HEK293 (cell line): ENCODE measurements at regions not wholly inside any gene's neighbourhood (a gene's known extent, or its start where the extent isn't known, plus 50 kb on each side); places are given as distances from the start of the nearest gene placed in this dataset.
A peak's percentile ranks its signal among the peaks of the same experiment; 100 is the strongest.

Experiments used
- HOXC10 ChIP-seq: sonication (generic); formaldehyde crosslinking; IDR thresholded peaks from 2 replicates; pipeline ENCODE4 v1.8.1; 2023; ENCODE audit warnings: mild to moderate bottlenecking, missing genetic modification reagents
- HOXD13 ChIP-seq: sonication (generic); formaldehyde crosslinking; IDR thresholded peaks from 2 replicates; pipeline ENCODE4 v1.8.0; 2022; ENCODE audit warnings: missing genetic modification reagents, borderline replicate concordance
- KLF8 ChIP-seq: fragments of 450-650 bp; formaldehyde crosslinking; IDR thresholded peaks from 2 replicates; pipeline ENCODE4 v1.5.1; 2016; ENCODE audit warnings: missing biosample characterization, missing genetic modification characterization
- MYNN ChIP-seq: fragments of 450-650 bp; formaldehyde crosslinking; IDR thresholded peaks from 2 replicates; pipeline ENCODE4 v1.5.1; 2016; ENCODE audit warnings: missing biosample characterization, missing genetic modification characterization, borderline replicate concordance
- MZF1 ChIP-seq: fragments of 450-650 bp; formaldehyde crosslinking; IDR thresholded peaks from 2 replicates; pipeline ENCODE4 v1.5.1; 2017; ENCODE audit warnings: missing biosample characterization, missing genetic modification characterization, borderline replicate concordance
- OSR2 ChIP-seq: fragments of 450-650 bp; formaldehyde crosslinking; IDR thresholded peaks from 2 replicates; pipeline ENCODE4 v1.5.1; 2016; ENCODE audit warnings: missing biosample characterization, missing genetic modification characterization
- OVOL3 ChIP-seq: fragments of 450-650 bp; formaldehyde crosslinking; IDR thresholded peaks from 2 replicates; pipeline ENCODE4 v1.5.1; 2016; ENCODE audit warnings: missing biosample characterization, missing genetic modification characterization
- SCRT2 ChIP-seq: fragments of 450-650 bp; formaldehyde crosslinking; IDR thresholded peaks from 2 replicates; pipeline ENCODE4 v1.5.1; 2016; ENCODE audit warnings: missing biosample characterization, missing genetic modification characterization
- SP3 ChIP-seq: fragments of 450-650 bp; formaldehyde crosslinking; IDR thresholded peaks from 2 replicates; pipeline ENCODE4 v1.5.1; 2016; ENCODE audit warnings: missing biosample characterization, missing genetic modification characterization
- ZBTB21 ChIP-seq: fragments of 450-650 bp; formaldehyde crosslinking; IDR thresholded peaks from 2 replicates; pipeline ENCODE4 v1.5.1; 2017; ENCODE audit warnings: missing biosample characterization, missing genetic modification characterization
- ZFP37 ChIP-seq: fragments of 450-650 bp; formaldehyde crosslinking; IDR thresholded peaks from 2 replicates; pipeline ENCODE4 v1.5.1; 2016; ENCODE audit warnings: missing biosample characterization, missing genetic modification characterization
- ZNF133 ChIP-seq: fragments of 450-650 bp; formaldehyde crosslinking; IDR thresholded peaks from 2 replicates; pipeline ENCODE4 v1.5.1; 2016; ENCODE audit warnings: missing biosample characterization, missing genetic modification characterization
- ZNF138 ChIP-seq: fragments of 450-650 bp; formaldehyde crosslinking; IDR thresholded peaks from 2 replicates; pipeline ENCODE4 v1.5.1; 2016; ENCODE audit warnings: missing biosample characterization, missing genetic modification characterization, borderline replicate concordance
- ZNF16 ChIP-seq: fragments of 450-650 bp; formaldehyde crosslinking; IDR thresholded peaks from 2 replicates; pipeline ENCODE4 v1.5.1; 2016; ENCODE audit warnings: low read depth, missing biosample characterization, missing genetic modification characterization
- ZNF169 ChIP-seq: fragments of 450-650 bp; formaldehyde crosslinking; IDR thresholded peaks from 2 replicates; pipeline ENCODE4 v1.5.1; 2016; ENCODE audit warnings: missing biosample characterization, missing genetic modification characterization
- ZNF175 ChIP-seq: fragments of 450-650 bp; formaldehyde crosslinking; IDR thresholded peaks from 2 replicates; pipeline ENCODE4 v1.5.1; 2016; ENCODE audit warnings: missing biosample characterization, missing genetic modification characterization
- ZNF184 ChIP-seq: fragments of 450-650 bp; IDR thresholded peaks from 2 replicates; pipeline ENCODE4 v1.5.1; 2018; ENCODE audit warnings: missing biosample characterization, mild to moderate bottlenecking, missing genetic modification characterization
- ZNF211 ChIP-seq: fragments of 450-650 bp; formaldehyde crosslinking; IDR thresholded peaks from 2 replicates; pipeline ENCODE4 v1.5.1; 2016; ENCODE audit warnings: low read depth, missing biosample characterization, missing genetic modification characterization
- ZNF214 ChIP-seq: fragments of 450-650 bp; formaldehyde crosslinking; IDR thresholded peaks from 2 replicates; pipeline ENCODE4 v1.5.1; 2017; ENCODE audit warnings: missing biosample characterization, mild to moderate bottlenecking, missing genetic modification characterization, borderline replicate concordance
- ZNF248 ChIP-seq: fragments of 450-650 bp; formaldehyde crosslinking; IDR thresholded peaks from 2 replicates; pipeline ENCODE4 v1.5.1; 2017; ENCODE audit warnings: missing biosample characterization, missing genetic modification characterization
- ZNF350 ChIP-seq: fragments of 450-650 bp; formaldehyde crosslinking; IDR thresholded peaks from 2 replicates; pipeline ENCODE4 v1.5.0; 2017; ENCODE audit warnings: missing biosample characterization, mild to moderate bottlenecking, missing genetic modification characterization
- ZNF404 ChIP-seq: fragments of 450-650 bp; formaldehyde crosslinking; IDR thresholded peaks from 2 replicates; pipeline ENCODE4 v1.5.1; 2017; ENCODE audit warnings: missing biosample characterization, missing genetic modification characterization
- ZNF548 ChIP-seq: fragments of 450-650 bp; formaldehyde crosslinking; IDR thresholded peaks from 2 replicates; pipeline ENCODE4 v1.5.1; 2016; ENCODE audit warnings: missing biosample characterization, missing genetic modification characterization
- ZNF561 ChIP-seq: fragments of 450-650 bp; IDR thresholded peaks from 2 replicates; pipeline ENCODE4 v1.5.1; 2018; ENCODE audit warnings: missing biosample characterization, missing genetic modification characterization, borderline replicate concordance
- ZNF600 ChIP-seq: fragments of 450-650 bp; formaldehyde crosslinking; IDR thresholded peaks from 2 replicates; pipeline ENCODE4 v1.5.1; 2016; ENCODE audit warnings: missing biosample characterization, missing genetic modification characterization
- ZNF670 ChIP-seq: fragments of 450-650 bp; formaldehyde crosslinking; IDR thresholded peaks from 2 replicates; pipeline ENCODE4 v1.5.1; 2016; ENCODE audit warnings: missing biosample characterization, missing genetic modification characterization, low read depth
- ZSCAN16 ChIP-seq: fragments of 450-650 bp; formaldehyde crosslinking; IDR thresholded peaks from 2 replicates; pipeline ENCODE4 v1.5.1; 2016; ENCODE audit warnings: missing biosample characterization, missing genetic modification characterization
- TF ChIP-seq, protein P1 (sequence below): fragments of 450-650 bp; formaldehyde crosslinking; IDR thresholded peaks from 2 replicates; pipeline ENCODE4 v1.5.1; 2016; ENCODE audit warnings: missing biosample characterization, missing genetic modification characterization
- TF ChIP-seq, protein P2 (sequence below): fragments of 450-650 bp; formaldehyde crosslinking; IDR thresholded peaks from 2 replicates; pipeline ENCODE4 v1.5.1; 2016; ENCODE audit warnings: missing biosample characterization, missing genetic modification characterization, borderline replicate concordance
- TF ChIP-seq, protein P3 (sequence below): fragments of 450-650 bp; formaldehyde crosslinking; IDR thresholded peaks from 2 replicates; pipeline ENCODE4 v1.5.1; 2016; ENCODE audit warnings: missing biosample characterization, missing genetic modification characterization
- TF ChIP-seq, protein P4 (sequence below): fragments of 450-650 bp; formaldehyde crosslinking; IDR thresholded peaks from 2 replicates; pipeline ENCODE4 v1.5.1; 2017; ENCODE audit warnings: missing biosample characterization, mild to moderate bottlenecking, missing genetic modification characterization, moderate library complexity
- TF ChIP-seq, protein P5 (sequence below): fragments of 450-650 bp; formaldehyde crosslinking; IDR thresholded peaks from 2 replicates; pipeline ENCODE4 v1.5.1; 2017; ENCODE audit warnings: missing biosample characterization, missing genetic modification characterization

DNA sequence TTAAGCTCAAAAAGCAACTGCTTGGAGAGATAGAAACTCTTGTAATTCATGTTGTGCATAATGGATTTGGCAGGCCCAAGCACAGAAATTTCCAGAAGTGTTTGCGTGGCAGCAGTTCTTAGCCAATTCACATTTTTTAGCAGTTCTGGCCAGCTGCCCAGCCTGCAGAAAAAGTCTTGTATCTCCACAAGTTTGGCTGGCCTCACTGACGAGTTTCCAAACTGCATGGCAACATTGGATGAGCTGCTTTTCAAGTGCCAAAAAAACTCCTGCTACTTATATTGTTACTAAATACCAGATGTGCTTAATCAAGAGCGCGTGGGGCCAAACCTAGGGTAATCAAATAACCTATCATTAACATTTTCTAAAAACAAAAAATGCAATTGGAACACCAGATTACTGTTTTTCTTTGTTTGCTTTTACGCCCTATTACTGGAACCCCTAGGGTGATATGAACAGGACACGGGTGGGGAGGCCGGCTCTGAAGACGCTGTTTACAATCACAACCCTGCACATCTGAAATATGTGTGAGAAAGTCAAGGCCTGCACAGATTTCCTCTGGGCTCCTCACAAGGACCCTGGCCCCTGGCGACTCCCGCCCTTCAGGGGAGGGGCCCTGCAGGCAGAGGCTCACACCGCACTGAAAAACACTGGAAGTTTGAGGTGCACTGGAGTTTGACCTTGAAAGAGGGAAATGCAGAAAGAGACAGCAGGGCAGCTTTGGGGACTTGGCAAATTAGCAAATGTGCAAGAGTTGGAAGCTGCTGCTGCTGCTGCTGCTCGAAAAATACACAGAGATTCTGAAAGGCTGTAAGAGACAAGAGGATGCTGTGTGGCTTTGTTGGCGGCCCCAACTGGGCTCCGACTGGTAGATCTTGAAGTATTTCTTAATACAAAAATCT, 55.2 kb upstream of the TARBP1 start (continued):
- TF ChIP-seq ZNF404 (tag by site-specific recombination) = 0 out of 2 replicates have a peak, but pooled peaks have one; percentile 53
- TF ChIP-seq OVOL3 (tag by site-specific recombination) = no peak
- TF ChIP-seq ZFP37 (tag by site-specific recombination) = no peak
- no peak for TF ChIP-seq ZSCAN16 (tag by site-specific recombination)
- TF ChIP-seq, protein P1, sequence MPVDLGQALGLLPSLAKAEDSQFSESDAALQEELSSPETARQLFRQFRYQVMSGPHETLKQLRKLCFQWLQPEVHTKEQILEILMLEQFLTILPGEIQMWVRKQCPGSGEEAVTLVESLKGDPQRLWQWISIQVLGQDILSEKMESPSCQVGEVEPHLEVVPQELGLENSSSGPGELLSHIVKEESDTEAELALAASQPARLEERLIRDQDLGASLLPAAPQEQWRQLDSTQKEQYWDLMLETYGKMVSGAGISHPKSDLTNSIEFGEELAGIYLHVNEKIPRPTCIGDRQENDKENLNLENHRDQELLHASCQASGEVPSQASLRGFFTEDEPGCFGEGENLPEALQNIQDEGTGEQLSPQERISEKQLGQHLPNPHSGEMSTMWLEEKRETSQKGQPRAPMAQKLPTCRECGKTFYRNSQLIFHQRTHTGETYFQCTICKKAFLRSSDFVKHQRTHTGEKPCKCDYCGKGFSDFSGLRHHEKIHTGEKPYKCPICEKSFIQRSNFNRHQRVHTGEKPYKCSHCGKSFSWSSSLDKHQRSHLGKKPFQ (tag by site-specific recombination) = peak; percentile 35; the same call in 1 of the 2 replicates
- TF ChIP-seq ZNF350 (tag by site-specific recombination) = no peak
- no peak; the same call in none of the 2 replicates for TF ChIP-seq ZNF561 (tag by site-specific recombination)
- TF ChIP-seq, protein P2, sequence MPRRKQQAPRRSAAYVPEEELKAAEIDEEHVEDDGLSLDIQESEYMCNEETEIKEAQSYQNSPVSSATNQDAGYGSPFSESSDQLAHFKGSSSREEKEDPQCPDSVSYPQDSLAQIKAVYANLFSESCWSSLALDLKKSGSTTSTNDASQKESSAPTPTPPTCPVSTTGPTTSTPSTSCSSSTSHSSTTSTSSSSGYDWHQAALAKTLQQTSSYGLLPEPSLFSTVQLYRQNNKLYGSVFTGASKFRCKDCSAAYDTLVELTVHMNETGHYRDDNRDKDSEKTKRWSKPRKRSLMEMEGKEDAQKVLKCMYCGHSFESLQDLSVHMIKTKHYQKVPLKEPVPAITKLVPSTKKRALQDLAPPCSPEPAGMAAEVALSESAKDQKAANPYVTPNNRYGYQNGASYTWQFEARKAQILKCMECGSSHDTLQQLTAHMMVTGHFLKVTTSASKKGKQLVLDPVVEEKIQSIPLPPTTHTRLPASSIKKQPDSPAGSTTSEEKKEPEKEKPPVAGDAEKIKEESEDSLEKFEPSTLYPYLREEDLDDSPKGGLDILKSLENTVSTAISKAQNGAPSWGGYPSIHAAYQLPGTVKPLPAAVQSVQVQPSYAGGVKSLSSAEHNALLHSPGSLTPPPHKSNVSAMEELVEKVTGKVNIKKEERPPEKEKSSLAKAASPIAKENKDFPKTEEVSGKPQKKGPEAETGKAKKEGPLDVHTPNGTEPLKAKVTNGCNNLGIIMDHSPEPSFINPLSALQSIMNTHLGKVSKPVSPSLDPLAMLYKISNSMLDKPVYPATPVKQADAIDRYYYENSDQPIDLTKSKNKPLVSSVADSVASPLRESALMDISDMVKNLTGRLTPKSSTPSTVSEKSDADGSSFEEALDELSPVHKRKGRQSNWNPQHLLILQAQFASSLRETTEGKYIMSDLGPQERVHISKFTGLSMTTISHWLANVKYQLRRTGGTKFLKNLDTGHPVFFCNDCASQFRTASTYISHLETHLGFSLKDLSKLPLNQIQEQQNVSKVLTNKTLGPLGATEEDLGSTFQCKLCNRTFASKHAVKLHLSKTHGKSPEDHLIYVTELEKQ (tag by site-specific recombination) = 0 out of 2 replicates have a peak, but pooled peaks have one; percentile 26
- no peak for TF ChIP-seq KLF8
- no peak for TF ChIP-seq ZNF214 (tag by site-specific recombination)
- no peak for TF ChIP-seq ZNF548 (tag by site-specific recombination)
- TF ChIP-seq ZNF138 (tag by site-specific recombination) = no peak
- TF ChIP-seq ZNF133 (tag by site-specific recombination) = no peak
- TF ChIP-seq HOXD13 (CRISPR knock-in tag) = no peak
- no peak for TF ChIP-seq ZNF16 (tag by site-specific recombination)
- 0 out of 2 replicates have a peak, but pooled peaks have one; percentile 11 for TF ChIP-seq ZNF600 (tag by site-specific recombination)
- TF ChIP-seq, protein P3, sequence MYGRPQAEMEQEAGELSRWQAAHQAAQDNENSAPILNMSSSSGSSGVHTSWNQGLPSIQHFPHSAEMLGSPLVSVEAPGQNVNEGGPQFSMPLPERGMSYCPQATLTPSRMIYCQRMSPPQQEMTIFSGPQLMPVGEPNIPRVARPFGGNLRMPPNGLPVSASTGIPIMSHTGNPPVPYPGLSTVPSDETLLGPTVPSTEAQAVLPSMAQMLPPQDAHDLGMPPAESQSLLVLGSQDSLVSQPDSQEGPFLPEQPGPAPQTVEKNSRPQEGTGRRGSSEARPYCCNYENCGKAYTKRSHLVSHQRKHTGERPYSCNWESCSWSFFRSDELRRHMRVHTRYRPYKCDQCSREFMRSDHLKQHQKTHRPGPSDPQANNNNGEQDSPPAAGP = peak; percentile 89
- TF ChIP-seq ZNF184 (tag by site-specific recombination) = no peak
- no peak for TF ChIP-seq SP3 (tag by site-specific recombination)
- TF ChIP-seq OSR2 (tag by site-specific recombination) = peak; percentile 88
- no peak for TF ChIP-seq MYNN
- TF ChIP-seq ZNF670 (tag by site-specific recombination) = no peak
- TF ChIP-seq MZF1 (tag by site-specific recombination) = 0 out of 2 replicates have a peak, but pooled peaks have one; percentile 49
- no peak for TF ChIP-seq ZNF169 (tag by site-specific recombination)
- no peak for TF ChIP-seq ZNF175 (tag by site-specific recombination)
- TF ChIP-seq, protein P4, sequence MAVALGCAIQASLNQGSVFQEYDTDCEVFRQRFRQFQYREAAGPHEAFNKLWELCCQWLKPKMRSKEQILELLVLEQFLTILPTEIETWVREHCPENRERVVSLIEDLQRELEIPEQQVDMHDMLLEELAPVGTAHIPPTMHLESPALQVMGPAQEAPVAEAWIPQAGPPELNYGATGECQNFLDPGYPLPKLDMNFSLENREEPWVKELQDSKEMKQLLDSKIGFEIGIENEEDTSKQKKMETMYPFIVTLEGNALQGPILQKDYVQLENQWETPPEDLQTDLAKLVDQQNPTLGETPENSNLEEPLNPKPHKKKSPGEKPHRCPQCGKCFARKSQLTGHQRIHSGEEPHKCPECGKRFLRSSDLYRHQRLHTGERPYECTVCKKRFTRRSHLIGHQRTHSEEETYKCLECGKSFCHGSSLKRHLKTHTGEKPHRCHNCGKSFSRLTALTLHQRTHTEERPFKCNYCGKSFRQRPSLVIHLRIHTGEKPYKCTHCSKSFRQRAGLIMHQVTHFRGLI = peak; percentile 67; the same call in 1 of the 2 replicates
- no peak for TF ChIP-seq SCRT2
- TF ChIP-seq HOXC10 = no peak
- peak; percentile 52; the same call in 1 of the 2 replicates for TF ChIP-seq ZBTB21 (tag by site-specific recombination)
- TF ChIP-seq, protein P5, sequence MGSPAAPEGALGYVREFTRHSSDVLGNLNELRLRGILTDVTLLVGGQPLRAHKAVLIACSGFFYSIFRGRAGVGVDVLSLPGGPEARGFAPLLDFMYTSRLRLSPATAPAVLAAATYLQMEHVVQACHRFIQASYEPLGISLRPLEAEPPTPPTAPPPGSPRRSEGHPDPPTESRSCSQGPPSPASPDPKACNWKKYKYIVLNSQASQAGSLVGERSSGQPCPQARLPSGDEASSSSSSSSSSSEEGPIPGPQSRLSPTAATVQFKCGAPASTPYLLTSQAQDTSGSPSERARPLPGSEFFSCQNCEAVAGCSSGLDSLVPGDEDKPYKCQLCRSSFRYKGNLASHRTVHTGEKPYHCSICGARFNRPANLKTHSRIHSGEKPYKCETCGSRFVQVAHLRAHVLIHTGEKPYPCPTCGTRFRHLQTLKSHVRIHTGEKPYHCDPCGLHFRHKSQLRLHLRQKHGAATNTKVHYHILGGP (tag by site-specific recombination) = no peak
- no peak for TF ChIP-seq ZNF211 (tag by site-specific recombination)
- TF ChIP-seq ZNF248 = no peak
